OCI-LY7 (cell line): ENCODE measurements at regions not wholly inside any gene's neighbourhood (a gene's known extent, or its start where the extent isn't known, plus 50 kb on each side); places are given as distances from the start of the nearest gene placed in this dataset.

Experiments
- BruUV-seq: library from RNA; stranded (reverse); fragments of 400-500 nt; replicated peaks from 2 replicates; lab custom pipeline; 2021; lab: Mats Ljungman, UMichigan
- CTCF ChIA-PET: fragments of 300-600 bp; sonication (Branson Sonifier 250); formaldehyde crosslinking; loops from one replicate; lab custom pipeline; 2022; ENCODE audit warnings: antibody characterized with exemption; ENCODE audit not compliant: unreplicated experiment; lab: Charles Lee
- POLR2A ChIA-PET: fragments of 300-600 bp; sonication (Branson Sonifier 250); formaldehyde crosslinking; loops from one replicate; lab custom pipeline; 2022; ENCODE audit warnings: antibody characterized with exemption; lab: Charles Lee
- DNase-seq: peaks from one replicate; pipeline ENCODE4 v3.0.0-alpha.2; 2015; ENCODE audit warnings: low spot score
- H2AFZ ChIP-seq: fragments of 200-600 bp; sonication (generic), shearing (Covaris generic); 2 replicates; pipeline ENCODE4 v1.6.1; 2014; ENCODE audit warnings: mild to moderate bottlenecking, antibody characterized with exemption, low read length, moderate library complexity
- H3K27ac ChIP-seq: fragments of 200-600 bp; sonication (generic); 2 replicates; pipeline ENCODE4 v1.5.1; 2014; ENCODE audit warnings: mixed run types, low read depth, mild to moderate bottlenecking, moderate library complexity, low read length, inconsistent platforms; ENCODE audit not compliant: poor library complexity, severe bottlenecking
- H3K36me3 ChIP-seq: fragments of 200-600 bp; sonication (generic); 2 replicates; pipeline ENCODE4 v1.6.1; 2014; ENCODE audit warnings: mild to moderate bottlenecking, antibody characterized with exemption, low read length, moderate library complexity, mixed read lengths; ENCODE audit not compliant: insufficient read depth
- H3K4me1 ChIP-seq: fragments of 200-600 bp; sonication (generic); 2 replicates; pipeline ENCODE4 v1.5.1; 2014; ENCODE audit warnings: mild to moderate bottlenecking, low read length; ENCODE audit not compliant: insufficient read depth, poor library complexity, severe bottlenecking
- H3K4me2 ChIP-seq: fragments of 200-600 bp; sonication (generic); 2 replicates; pipeline ENCODE4 v1.6.1; 2014; ENCODE audit warnings: mild to moderate bottlenecking, low read length
- H3K4me3 ChIP-seq: fragments of 200-600 bp; sonication (generic); 2 replicates; pipeline ENCODE4 v1.5.1; 2014; ENCODE audit warnings: mild to moderate bottlenecking, low read depth, low read length; ENCODE audit not compliant: poor library complexity, severe bottlenecking
- H3K79me2 ChIP-seq: fragments of 200-600 bp; sonication (generic); 2 replicates; pipeline ENCODE4 v1.6.1; 2016; ENCODE audit warnings: low read depth, mild to moderate bottlenecking, low read length, moderate library complexity, mixed read lengths; ENCODE audit not compliant: insufficient read depth
- H3K9me2 ChIP-seq: fragments of 200-600 bp; sonication (generic); 2 replicates; pipeline ENCODE4 v1.6.1; 2016; ENCODE audit warnings: mild to moderate bottlenecking, low read length, mixed read lengths; ENCODE audit not compliant: insufficient read depth
- H3K9me3 ChIP-seq: fragments of 200-600 bp; sonication (generic); 2 replicates; pipeline ENCODE4 v1.6.1; 2014; ENCODE audit warnings: mild to moderate bottlenecking, mixed run types, low read length, mixed read lengths
- H4K20me1 ChIP-seq: fragments of 200-600 bp; sonication (generic); 2 replicates; pipeline ENCODE4 v1.6.1; 2014; ENCODE audit warnings: mild to moderate bottlenecking, antibody characterized with exemption, low read length, moderate library complexity, mixed read lengths; ENCODE audit not compliant: insufficient read depth
- EZH2phosphoT487 ChIP-seq: fragments of 200-600 bp; sonication (generic); IDR thresholded peaks from 2 replicates; pipeline ENCODE4 v1.6.1; 2018; ENCODE audit warnings: low read depth, borderline replicate concordance, mild to moderate bottlenecking, mixed run types, antibody characterized with exemption, low read length, moderate library complexity, mixed read lengths
- intact Hi-C: fragments of 100-400 bp; cut with micrococcal nuclease; formaldehyde crosslinking; loops from one replicate; pipeline ENCODE4 v1.10.0; 2022; ENCODE audit not compliant: unreplicated experiment
- TF ChIP-seq, protein P1 (sequence below): fragments of 200-600 bp; sonication (generic); conservative IDR thresholded peaks from 2 replicates; pipeline ENCODE4 v1.5.1; 2014; ENCODE audit warnings: mild to moderate bottlenecking, antibody characterized with exemption, low read length, moderate library complexity, mixed read lengths

DNA sequence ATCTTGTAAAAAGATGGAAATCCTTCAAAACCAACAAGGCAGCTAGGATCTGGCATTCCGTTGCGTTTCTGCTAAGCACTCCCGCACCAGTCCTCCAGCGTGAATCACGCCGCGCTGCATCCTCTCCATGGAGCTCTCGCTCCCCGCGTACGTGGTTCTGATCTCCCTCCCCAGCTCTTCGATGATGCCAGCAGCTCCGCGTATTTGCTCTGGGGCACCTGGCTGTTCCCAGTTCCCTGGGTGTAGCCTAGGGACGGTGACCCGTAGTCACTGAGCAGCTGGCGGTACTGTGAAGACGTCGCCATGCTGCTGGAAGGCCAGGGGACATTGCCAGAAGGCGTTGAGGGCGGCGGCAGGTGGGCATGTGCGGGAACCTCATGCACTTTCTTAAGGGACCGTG is 407.5 kb downstream of the RNF144A start:
- H3K27ac ChIP-seq: no peak overlapping the region
- no peak for DNase-seq
- H3K9me2 ChIP-seq: no peaks in the 10 kb centered on the region
- H2AFZ ChIP-seq: no peak overlapping the region
- H4K20me1 ChIP-seq: no peaks in the 10 kb centered on the region
- H3K4me1 ChIP-seq: no peaks in the 10 kb centered on the region
- H3K4me3 ChIP-seq: no peak overlapping the region
- no TSS peak for BruUV-seq
- no peaks in the 10 kb centered on the region for H3K36me3 ChIP-seq
- H3K9me3 ChIP-seq: no peaks in the 10 kb centered on the region
- CTCF ChIA-PET: no interaction called here
- intact Hi-C loops: no loop called here
- POLR2A ChIA-PET: interaction anchor here (1.3 kb wide), 1 partner anchor 467 kb away, joined by 3 read pairs; no protein-coding TSS in a partner anchor
- TF ChIP-seq EZH2phosphoT487: no peak
- H3K4me2 ChIP-seq: no peak overlapping the region
- no peaks in the 10 kb centered on the region for H3K79me2 ChIP-seq

DNA sequence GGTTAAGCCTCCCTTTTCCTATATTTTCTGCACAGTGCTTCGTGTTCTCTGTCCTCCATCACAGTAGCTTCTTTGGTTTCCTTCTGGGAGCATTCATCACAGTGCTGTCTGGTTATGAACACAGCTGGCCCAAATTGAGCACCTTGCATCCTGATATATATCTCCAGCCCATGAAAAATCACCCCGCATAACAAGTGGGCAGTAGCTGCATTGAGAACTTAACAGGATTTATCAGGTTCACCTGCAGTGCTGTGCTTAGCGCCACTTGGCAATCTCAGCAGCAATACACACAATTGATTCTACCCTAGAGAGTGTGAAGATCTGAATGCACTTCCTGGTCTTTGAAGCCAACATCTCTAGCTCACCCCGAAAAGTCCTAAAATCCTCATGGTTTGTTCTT is 408.0 kb downstream of the RNF144A start:
- no peaks in the 10 kb centered on the region for H3K4me1 ChIP-seq
- no peaks in the 10 kb centered on the region for H3K79me2 ChIP-seq
- no peak overlapping the region for H3K4me2 ChIP-seq
- H4K20me1 ChIP-seq: no peaks in the 10 kb centered on the region
- no peak overlapping the region for H2AFZ ChIP-seq
- no peak for TF ChIP-seq EZH2phosphoT487
- TF ChIP-seq, protein P1, sequence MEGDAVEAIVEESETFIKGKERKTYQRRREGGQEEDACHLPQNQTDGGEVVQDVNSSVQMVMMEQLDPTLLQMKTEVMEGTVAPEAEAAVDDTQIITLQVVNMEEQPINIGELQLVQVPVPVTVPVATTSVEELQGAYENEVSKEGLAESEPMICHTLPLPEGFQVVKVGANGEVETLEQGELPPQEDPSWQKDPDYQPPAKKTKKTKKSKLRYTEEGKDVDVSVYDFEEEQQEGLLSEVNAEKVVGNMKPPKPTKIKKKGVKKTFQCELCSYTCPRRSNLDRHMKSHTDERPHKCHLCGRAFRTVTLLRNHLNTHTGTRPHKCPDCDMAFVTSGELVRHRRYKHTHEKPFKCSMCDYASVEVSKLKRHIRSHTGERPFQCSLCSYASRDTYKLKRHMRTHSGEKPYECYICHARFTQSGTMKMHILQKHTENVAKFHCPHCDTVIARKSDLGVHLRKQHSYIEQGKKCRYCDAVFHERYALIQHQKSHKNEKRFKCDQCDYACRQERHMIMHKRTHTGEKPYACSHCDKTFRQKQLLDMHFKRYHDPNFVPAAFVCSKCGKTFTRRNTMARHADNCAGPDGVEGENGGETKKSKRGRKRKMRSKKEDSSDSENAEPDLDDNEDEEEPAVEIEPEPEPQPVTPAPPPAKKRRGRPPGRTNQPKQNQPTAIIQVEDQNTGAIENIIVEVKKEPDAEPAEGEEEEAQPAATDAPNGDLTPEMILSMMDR: no peak
- intact Hi-C loops: no loop called here
- H3K27ac ChIP-seq: no peak overlapping the region
- H3K36me3 ChIP-seq: no peaks in the 10 kb centered on the region
- no peak for DNase-seq
- CTCF ChIA-PET: no interaction called here
- POLR2A ChIA-PET: no interaction called here
- no peaks in the 10 kb centered on the region for H3K9me3 ChIP-seq
- no peaks in the 10 kb centered on the region for H3K9me2 ChIP-seq
- BruUV-seq: no TSS peak
- no peak overlapping the region for H3K4me3 ChIP-seq

GRCh38 chr2:7329465-7329864 is 412.3 kb downstream of the RNF144A start:
- no TSS peak for BruUV-seq
- TF ChIP-seq, protein P1: no peak
- no peak for TF ChIP-seq EZH2phosphoT487
- Histone ChIP-seq H3K4me2 (no peak overlapping the region), H4K20me1 (no peaks in the 10 kb centered on the region), H3K9me3 (no peaks in the 10 kb centered on the region), H3K9me2 (no peaks in the 10 kb centered on the region), H3K4me3 (no peak overlapping the region), H2AFZ (no peak overlapping the region), H3K36me3 (no peaks in the 10 kb centered on the region), H3K4me1 (no peaks in the 10 kb centered on the region), H3K27ac (no peak overlapping the region), H3K79me2 (no peaks in the 10 kb centered on the region)
- intact Hi-C loops: no loop called here
- ChIA-PET CTCF (no interaction called here), POLR2A (interaction anchor here (0.9 kb wide), 1 partner anchor 105 kb away, joined by 3 read pairs; no protein-coding TSS in a partner anchor)
- no peak for DNase-seq
